ENCODE measurements at regions not wholly inside any gene's neighbourhood (a gene's known extent, or its start where the extent isn't known, plus 50 kb on each side); places are given as distances from the start of the nearest gene placed in this dataset.

DNA sequence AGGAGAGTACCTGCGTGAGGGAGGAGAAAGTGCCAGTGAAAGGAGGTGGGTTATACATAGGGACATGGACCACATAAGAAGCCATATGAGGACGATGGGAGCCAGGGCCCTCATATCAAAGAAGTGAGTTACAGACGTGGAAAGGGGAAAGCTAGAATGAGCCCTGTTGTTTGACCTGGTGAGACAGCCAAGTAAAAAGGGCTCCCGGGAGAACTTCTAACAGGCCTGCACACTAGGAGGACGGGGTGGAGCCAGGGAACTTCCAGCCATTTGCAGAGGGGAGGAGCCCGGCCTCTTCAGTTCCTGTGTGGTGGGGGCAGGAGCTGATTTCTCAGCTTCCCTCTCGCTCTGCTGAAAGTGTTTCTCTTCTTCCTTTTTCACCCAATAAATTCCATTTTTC is 84.1 kb upstream of the SLC66A3 start:
- no peak for TF ChIP-seq EZH2phosphoT487 (IDR thresholded peaks at IDR 0.05; ENCODE audit: borderline replicate concordance)
- TF ChIP-seq, protein P1, sequence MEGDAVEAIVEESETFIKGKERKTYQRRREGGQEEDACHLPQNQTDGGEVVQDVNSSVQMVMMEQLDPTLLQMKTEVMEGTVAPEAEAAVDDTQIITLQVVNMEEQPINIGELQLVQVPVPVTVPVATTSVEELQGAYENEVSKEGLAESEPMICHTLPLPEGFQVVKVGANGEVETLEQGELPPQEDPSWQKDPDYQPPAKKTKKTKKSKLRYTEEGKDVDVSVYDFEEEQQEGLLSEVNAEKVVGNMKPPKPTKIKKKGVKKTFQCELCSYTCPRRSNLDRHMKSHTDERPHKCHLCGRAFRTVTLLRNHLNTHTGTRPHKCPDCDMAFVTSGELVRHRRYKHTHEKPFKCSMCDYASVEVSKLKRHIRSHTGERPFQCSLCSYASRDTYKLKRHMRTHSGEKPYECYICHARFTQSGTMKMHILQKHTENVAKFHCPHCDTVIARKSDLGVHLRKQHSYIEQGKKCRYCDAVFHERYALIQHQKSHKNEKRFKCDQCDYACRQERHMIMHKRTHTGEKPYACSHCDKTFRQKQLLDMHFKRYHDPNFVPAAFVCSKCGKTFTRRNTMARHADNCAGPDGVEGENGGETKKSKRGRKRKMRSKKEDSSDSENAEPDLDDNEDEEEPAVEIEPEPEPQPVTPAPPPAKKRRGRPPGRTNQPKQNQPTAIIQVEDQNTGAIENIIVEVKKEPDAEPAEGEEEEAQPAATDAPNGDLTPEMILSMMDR (conservative IDR thresholded peaks at IDR 0.05; ENCODE audit: low read length), result no peak
